AG10803 (cell line): ENCODE measurements at regions not wholly inside any gene's neighbourhood (a gene's known extent, or its start where the extent isn't known, plus 50 kb on each side); places are given as distances from the start of the nearest gene placed in this dataset.

Experiments
- DNase-seq: peaks from one replicate; pipeline ENCODE4 v3.0.0; 2010; ENCODE audit warnings: low read depth
- H3K4me3 ChIP-seq: 2 replicates; pipeline ENCODE4 v1.5.1; 2011; ENCODE audit warnings: mild to moderate bottlenecking, low read length, control low read depth
- CTCF ChIP-seq: conservative IDR thresholded peaks from 2 replicates; pipeline ENCODE4 v1.5.1; 2011; ENCODE audit warnings: mild to moderate bottlenecking, low read length, control low read depth, inconsistent platforms

GRCh38 chrX:95823796-95824195 is 860.8 kb upstream of the DIAPH2 start:
- TF ChIP-seq CTCF = no peak
- no peak overlapping the region for H3K4me3 ChIP-seq
- no peak for DNase-seq

DNA sequence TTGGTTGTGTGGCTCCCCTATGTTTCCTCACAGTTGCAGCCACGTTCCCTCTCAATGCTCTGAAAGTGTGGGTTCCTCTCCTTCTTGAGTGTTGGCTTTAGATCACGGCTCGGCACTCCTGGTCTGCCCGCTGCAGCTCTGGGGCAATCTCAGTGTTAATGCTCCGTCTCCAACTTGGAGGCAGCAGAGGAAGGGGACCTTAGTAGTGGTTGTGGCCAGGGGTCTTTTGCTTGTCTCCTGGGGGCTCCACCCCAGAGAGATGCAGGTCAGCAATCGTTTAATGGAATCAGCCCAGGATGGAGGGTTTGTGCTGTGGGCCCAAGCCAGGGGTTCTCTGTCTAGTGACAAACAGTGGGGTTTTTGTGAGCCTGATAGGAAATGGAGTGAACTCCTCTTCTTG is 849.4 kb upstream of the DIAPH2 start:
- no peak overlapping the region for H3K4me3 ChIP-seq
- DNase-seq = no peak
- no peak for TF ChIP-seq CTCF

DNA sequence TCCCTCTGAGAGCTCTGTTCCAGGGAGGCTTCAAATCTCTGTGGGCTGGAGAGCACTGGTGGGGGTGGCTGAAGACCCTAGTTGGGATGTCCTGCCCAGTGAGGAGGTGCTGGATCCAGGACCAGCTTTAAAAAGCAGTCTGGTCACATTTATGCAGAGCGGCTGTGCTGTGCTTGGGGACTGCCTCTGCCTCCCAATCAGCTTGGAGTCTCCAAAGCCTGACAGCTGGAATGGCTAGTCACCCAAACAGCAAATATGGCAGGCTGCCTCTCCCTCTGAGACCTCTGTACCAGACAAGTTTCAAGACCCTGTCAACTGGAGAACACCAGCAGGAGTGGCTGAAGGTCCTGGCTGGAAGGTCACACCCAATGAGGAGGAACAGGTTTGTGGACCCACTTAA is 848.1 kb upstream of the DIAPH2 start:
- H3K4me3 ChIP-seq = no peak overlapping the region
- DNase-seq = no peak
- no peak for TF ChIP-seq CTCF

- DNase-seq = no peak
- no peak for TF ChIP-seq CTCF
- no peak overlapping the region for H3K4me3 ChIP-seq
Measured at GRCh38 chrX:95841863-95842262, 842.8 kb upstream of the DIAPH2 start.

- no peak overlapping the region for H3K4me3 ChIP-seq
- DNase-seq = no peak
- no peak for TF ChIP-seq CTCF
Measured at GRCh38 chrX:95860127-95860526, 824.5 kb upstream of the DIAPH2 start.

GRCh38 chrX:95875661-95876060 is 809.0 kb upstream of the DIAPH2 start:
- DNase-seq = no peak
- no peak for TF ChIP-seq CTCF
- H3K4me3 ChIP-seq = no peak overlapping the region

DNA sequence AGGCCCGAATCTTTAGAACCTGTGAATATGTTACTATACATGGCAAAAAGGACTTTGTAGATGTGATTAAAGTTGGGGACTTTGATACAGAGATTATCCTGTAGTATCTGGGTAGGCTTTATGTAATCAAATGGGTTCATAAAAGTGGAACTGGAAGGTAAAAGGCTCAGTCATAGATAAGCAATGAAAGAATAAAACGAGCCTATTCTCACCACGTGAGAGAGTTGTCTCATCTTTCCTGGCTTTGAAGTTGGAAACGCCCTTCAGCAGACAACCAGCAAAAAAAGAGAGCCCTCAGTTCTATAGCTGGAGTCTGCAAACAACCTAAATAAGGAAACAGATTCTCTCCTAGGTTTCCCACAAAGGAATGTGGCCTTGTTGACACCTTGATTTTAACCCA is 805.8 kb upstream of the DIAPH2 start:
- DNase-seq = no peak
- no peak for TF ChIP-seq CTCF
- no peak overlapping the region for H3K4me3 ChIP-seq
